NOMO-1 treated with DMSO at 0.1 percent for 48 hours (cell line): ENCODE measurements at regions not wholly inside any gene's neighbourhood (a gene's known extent, or its start where the extent isn't known, plus 50 kb on each side); places are given as distances from the start of the nearest gene placed in this dataset.
A peak's percentile ranks its signal among the peaks of the same experiment; 100 is the strongest.

Experiments
- DNase-seq: peaks from one replicate; lab custom pipeline; 2025; ENCODE audit not compliant: unreplicated experiment; lab: John Stamatoyannopoulos, UW

DNA sequence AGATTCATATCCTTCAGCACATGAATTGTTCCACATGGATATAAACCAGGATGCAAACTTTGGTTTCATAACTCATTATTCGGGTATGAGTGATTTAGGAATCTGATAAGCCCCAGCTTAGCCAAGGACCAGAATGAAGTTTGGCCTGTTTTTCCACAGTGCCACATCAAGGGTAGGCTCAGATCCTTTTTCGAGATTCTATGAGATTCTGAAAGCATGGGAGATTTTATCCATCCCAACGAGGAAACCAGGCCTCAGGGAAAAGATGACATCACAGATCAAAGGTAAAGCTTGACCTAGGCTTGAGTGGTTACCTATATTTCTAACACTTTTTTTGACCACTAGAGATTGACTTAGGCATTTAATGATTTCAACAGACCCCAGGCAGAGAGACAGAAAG is 590.8 kb upstream of the PKDCC start:
- no peak for DNase-seq

DNA sequence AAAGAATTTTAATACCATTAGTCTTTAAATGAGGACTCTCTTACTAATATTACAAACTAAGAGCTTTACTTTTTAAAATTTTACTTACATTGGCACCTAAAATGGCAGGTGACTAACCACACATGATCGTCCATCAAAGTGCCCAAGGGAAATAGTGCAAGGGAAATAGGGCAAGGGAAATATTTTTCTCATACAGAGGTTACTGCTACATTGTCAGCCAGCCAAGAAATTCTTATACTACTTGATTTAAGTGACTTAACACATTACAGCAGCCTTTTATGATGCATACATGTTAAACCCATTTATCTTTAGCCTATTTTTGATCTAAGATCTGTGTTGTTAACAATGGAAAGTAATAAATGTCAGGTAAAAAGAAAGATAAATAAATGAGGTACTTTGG is 587.2 kb upstream of the PKDCC start:
- no peak for DNase-seq

DNA sequence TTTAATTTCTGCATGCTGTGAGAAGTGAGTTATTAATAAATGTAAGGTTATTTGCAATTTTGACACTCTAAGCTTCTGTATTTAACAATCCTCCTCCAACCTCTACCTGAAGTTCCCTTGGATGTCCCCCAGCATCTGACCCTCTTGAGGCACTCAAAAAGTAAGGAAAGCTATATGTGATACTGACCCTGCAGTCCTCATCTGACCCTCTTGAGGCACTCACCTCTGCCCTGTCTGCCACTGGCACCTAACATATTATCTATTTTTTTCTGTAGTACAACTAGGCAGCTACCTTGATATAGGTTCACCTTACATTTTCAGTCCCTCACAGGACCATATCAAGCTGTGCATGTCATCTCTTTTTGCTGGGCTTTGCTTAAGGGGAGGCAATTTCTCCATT is 583.4 kb upstream of the PKDCC start:
- no peak for DNase-seq

DNA sequence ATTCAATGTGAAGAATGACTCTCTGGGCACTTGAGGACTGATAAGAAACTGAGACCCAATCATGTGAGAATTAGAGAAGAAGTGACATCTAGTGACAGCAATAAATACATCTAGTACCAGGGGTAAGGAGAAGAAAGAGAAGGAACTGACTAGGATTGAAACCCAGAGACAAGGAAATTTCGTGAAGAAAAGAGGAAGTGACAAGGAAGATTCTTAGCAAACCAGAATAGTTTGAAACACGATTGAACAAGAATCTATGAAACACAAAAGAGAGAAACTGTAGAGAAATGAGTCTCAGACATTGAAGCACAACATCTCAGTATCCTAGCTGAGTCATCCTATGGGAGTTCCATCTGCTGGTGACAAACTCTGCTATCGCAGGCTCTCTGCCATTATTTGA is 571.9 kb upstream of the PKDCC start:
- peak; percentile 81 for DNase-seq

DNA sequence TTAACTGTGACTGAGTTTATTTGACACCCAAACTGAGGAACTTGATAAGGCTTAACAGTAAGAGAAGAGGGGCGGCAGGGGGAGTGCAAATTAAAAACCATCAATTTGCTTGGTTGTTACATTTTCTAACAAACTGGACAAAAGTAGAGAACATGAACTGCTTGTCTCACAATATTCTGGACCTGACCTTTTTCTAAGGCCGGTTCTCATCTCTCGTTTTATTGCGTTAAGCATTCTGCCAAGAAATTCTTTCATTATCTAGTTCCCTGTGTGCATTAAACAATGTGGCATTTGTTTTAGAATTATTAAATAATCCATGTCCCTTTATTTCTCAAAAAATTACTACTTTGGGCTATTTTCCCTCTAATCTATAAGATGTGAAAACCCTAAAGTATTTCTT is 565.2 kb upstream of the PKDCC start:
- DNase-seq, result no peak

DNA sequence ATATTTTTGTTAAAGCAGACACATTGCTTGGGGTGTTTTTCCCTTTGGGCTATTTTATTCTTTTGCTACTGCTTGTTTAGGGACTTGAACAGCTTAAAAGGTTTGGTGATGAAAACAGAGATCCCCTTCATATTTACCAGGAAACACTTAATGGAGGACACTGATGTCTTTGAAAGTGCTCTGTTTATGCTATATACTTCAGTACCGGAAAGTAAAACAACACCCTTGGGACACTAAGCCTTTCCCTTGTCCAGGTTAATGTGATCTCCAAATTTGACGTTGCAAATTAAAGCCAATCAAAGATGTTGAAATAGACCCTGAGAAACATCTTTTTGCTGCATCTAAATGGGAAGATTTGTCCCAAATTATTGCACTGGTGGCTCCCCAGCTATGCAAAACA is 564.6 kb upstream of the PKDCC start:
- DNase-seq, result no peak

DNA sequence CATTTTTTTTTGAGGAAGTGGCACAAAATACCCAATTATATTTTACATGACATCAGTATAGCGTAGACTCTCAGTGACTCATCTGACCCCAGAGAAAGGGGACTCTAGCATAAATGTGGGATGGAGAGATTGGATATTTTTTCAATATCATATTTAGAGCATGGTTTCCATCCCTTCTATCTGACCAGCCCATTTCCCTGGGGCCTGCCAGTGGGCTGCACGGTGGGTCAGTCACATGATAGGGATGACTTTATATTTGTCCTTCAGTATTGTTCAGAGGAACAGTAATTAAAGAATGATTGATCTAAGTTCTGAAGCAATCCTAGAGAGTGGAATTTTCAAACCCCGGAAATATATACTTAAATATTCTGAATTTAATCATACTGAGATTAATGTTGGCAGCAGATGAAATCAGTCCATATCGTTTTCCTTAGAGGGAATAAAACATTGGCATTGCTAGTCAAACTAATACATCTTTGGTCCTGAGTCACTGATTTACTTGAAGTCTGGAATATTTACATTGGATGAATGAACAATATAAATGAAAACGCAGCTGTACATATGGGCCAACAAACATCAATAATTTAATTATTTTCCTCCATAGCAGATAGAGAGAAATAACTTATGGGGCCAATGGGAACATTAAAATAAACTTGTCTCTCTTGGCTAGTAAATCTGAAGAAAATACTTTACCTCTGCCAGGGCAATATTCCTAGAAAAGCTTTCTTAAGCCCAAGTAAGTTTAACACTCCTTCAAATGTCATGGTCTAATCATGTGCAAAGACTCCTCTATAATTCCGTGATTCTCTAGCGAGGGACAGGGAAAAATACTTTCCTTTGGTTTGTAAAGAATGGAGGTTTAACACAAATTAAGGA is 563.6 kb upstream of the PKDCC start:
- peak; percentile 16 for DNase-seq

DNA sequence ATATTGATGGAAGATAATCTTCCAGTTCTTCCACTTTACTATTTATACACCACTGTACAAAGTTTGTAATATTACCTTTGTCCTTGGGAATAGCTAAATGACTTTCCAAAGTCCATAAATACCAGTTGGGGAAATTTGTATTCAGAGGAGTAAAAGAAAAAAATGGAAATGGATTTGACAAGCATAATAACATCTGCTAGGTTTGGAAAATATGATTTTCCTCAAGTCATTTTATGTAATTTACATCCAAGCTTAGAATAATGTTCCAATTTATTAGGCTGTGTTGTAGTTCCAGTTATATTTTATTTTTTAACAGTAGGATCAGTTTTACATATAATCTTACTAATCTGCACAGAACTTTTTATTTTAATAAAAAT is 563.0 kb upstream of the PKDCC start:
- DNase-seq, result no peak

DNA sequence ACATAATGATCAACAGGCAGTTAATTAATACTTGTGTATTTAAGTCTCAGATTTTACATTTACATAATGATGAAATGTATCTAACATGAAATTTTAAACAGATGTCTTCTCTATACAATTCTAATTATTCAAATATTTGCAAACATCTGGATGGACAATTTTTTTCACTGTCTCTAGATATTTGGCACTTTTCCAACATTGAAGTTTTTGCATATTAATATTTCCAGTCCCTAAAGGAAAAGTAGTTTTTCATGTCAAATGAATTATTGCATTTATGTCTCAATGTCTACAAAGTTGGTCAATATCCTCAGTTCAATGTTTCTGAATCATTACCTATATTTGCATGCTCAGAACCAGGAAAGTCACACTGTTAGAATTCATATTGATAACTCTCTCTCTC is 560.9 kb upstream of the PKDCC start:
- DNase-seq, result no peak

DNA sequence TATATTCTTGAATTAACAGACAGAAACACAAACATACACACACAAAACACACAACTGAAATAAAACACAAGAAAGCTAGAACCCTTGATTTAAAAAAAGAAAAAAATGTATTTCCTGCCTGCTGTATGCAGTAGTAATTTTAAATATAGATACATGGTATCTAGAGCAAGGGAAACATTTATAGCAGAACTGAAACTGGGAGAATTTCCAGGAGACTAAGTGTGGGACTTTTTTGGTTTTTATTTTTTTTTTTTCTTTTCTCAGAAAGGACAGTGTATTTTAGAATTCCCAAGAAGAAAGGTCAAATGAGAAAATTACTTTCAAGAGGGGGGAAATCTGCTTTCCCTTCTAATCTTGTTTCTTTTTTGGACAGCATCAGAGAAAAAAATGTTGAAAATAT is 558.9 kb upstream of the PKDCC start:
- peak; percentile 33 for DNase-seq

DNA sequence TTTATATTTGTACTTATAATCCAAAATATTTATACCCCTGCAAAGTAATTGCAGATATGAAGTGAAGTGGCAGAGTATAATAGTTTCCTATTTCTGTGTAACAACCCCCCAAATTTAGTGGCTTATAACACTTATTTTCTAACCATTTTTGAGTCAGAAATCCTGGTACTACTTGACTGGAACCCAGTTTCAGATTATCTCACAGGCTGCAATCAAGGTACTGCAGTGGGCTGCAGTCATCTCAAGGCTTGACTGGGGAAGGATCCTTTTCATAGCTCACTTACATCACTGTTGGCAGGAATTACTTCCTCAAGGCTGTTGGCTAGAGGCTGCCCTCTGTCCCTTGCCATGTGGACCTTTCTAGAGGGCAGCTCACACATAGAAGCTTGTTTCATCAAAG is 558.2 kb upstream of the PKDCC start:
- no peak for DNase-seq

DNA sequence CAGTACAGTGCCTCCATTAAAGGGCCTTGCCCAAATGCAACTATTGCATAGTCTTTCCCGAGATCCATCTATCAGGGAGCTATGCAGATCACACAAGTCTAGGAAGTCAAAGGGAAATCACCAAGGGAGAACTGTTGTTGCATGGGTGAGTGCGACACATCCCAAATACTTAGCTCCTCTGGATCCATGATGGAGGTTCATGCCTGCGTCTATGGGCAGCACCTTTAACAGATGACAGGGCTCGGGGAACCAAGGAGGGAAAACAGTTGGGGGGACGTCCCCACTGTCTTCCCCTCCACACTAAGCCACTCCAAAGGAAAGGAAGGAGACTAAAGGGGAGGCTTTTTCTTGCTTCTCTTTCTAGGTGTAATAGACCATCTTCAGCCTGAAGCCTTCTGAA is 552.8 kb upstream of the PKDCC start:
- no peak for DNase-seq

DNA sequence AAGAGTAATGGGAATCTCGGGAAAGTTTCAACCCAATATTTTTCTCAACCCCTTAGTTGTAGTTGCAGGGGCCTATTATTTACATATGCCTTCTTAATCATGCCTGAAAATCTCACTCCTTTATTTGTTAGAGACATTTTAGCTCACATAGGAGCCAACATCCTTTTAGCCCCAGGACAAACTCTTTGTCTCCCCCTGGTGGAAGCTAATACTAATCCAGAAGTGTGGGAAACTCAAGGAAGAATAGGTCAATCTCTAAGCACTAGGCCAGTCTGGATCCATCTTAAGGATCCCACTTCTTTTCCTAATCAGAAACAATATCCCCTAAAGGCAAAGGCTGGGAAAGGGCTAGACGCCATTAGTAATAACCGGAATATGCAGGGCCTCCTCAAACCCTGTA is 550.9 kb upstream of the PKDCC start:
- DNase-seq, result no peak

DNA sequence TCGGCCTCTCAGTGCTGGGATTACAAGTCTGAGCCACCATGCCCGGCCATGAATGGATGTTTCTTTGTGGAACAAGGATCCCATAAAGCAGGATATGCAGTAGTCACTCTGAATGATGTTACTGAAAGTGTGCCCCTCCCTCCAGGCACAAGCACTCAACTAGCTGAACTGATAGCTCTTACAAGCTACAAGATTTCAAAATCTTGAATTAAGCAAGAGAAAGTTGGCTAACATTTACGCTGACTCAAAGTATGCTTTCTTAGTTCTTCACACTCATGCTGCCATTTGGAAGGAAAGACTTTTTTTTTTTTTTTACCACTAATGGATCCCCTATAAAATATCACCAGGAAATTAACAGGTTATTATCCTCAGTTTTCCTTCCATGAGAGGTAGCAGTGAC is 549.0 kb upstream of the PKDCC start:
- DNase-seq, result peak; percentile 86

DNA sequence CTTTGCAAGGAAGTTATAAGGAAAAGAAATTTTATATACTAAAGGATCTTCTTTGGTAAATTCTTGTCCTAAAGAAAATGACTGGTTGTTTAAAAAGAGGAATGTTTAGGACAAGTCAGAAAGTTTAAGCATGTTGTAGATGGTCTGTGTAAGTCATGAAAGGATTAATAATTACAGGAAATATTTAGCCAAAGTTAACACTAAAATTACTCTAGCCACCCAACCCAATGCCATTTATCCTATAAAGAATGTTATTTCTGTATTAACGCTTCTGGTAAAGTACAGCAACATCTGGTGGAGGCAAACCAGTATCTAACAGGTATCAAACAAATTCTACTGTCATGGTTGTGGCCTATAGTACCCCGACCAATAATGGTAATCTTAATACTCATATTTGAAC is 546.9 kb upstream of the PKDCC start:
- DNase-seq, result no peak

DNA sequence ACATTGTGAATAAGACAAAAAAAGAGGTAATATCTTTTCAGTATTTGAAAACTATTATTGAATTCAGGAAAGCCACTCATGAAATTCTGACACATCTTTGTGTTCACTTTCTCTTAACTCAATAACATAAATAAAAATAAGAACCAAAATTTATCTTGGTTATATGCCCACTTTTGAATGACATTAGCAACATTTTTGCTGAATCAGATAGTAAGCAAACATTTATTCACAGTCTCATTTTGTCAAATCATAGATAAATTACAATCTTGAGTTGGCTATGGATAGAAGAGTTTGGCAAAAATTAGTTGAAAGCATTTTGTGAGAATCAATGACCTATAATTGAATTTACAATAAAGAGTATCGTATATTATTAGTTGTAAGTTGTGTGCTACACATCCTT is 545.1 kb upstream of the PKDCC start:
- no peak for DNase-seq

DNA sequence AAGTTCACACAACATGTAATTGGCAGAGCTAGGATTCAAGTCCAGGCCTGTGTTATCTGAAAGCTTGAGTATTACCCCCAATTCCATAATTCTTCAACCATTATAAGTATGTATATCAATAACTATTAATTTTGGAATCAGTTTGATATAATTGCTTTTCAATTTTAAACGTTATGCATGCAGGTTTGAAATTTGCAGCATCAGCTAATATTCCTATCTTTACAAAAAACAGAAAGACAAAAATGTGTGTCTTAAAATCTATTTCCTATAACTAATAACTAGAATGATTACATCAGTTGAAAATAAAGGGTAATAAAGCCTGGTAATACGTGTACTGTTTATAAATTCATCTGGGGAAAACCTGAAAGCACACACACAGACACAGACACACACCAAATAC is 543.3 kb upstream of the PKDCC start:
- no peak for DNase-seq

DNA sequence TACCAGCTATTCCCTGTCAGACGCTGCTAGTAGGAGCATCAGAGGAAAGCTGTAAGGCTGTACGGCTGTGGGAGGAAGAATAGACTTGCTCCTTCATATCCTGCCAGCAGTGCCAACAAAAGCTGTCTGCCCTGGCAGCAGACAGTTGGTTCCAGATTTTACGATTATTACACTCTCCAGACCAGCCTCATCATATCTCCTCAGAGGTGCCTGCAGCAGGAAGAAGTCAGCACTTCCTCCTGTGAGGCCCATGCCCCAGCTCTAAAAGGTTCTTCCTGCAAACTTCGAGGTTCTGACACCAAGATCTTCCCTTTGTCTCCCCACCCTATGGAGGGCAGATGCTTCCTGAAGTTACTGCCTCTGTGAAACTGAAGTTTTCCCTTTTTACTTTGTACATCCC is 537.7 kb upstream of the PKDCC start:
- DNase-seq, result peak; percentile 61

DNA sequence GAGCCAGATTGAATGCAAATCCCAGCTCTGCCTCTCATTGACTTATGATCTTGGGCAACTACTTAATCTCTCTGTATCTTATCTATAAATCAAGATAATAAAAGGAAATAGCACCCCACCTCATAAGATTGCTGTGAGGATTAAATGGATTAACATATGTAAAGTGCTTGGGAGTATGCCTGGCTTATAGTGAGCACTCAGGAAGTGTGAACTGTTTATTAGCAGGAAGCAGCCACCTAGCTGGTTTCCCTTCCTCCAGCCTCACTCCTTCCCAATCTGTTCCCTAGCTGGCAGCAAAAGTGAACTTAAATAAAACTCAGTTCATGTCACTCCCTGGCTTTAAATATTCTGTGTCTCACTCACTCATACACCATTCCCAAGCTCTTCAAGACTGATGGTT is 526.6 kb upstream of the PKDCC start:
- DNase-seq, result no peak

DNA sequence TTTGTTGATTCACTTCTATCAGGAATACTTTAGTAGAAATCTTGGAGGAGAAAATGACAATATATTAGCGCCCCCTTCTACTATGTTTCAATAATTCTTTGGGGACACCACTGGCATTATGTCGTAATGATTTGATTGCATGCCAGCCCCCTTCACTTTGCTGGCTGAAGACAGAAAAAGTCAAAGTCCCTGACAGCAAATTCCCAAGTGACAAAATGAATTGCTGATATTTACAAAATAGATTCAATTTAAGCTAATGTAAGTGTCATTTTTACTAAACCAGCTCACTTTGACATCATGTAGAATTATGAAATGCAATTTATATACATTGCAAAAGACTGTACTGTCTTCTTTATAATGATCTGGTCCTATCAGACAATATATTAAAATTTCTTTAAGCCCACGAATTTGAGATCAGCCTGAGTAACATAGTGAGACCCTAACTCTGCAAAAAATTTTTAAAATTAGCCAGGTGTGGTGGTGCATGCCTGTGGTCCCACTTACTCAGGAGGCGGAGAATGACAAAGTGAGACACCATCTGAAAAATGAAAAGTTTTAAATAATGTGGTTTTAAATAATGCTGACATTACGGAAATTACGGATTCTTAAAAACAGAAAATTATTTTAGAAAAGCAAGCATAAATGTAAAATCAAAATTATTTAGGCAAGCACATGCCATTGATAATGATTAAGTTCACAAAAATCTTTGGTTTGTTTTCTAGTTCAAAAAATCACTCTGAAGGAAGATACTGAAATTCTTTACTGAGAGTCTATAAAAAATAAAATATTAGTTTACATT is 520.1 kb upstream of the PKDCC start:
- DNase-seq, result no peak

DNA sequence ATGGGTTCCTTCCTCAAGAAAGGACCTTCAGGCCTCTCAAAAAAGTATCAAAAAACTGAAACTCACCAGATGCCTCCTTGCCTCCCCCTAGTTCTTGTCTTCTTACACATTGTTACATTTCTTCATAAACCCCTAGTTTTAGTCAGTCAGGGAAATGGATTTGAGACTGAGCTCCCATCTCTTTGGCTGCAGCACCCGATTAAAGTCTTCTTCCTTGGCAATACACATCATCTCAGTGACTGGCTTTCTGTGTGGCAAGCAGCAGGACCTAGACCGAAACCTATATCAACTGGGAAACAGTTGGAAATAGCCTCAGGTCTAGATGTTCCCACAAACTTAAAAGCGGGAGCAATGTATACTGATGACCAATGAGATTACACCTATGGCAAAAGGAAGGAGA is 512.2 kb upstream of the PKDCC start:
- no peak for DNase-seq

DNA sequence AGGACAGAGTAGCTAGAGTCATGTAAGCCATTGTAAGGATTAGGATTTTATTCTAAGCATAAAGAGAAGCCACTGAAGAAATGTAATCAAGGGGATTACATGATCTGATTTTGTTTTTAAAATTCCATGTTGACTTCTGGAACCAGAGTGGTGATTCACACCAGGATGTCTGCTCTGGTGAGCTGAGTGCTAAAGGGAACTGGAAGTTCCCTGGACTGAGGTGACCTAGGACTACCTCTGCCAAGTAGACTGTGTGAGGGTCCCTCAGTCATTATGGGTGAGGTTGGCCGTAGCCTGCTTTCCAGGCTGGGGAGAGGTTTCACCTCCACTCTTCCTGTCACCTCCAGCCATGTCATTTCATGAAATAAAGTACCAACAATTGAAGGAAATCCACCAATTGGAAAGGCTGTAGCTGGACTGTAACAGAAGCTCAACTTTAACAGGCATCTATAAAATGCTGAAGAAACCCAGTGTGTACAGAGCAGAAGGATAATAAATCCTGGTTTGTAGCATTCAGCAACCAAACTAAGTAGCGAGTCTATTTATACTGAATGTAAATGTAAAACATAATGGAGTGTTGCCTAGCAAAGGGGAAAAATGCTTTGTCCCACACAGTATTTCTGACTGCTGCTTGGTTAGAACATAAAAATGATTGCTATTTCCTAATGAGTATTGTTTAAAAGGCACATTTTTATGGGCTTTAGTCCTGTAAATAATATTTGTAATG is 507.4 kb upstream of the PKDCC start:
- DNase-seq, result no peak
